ENCODE measurements at regions not wholly inside any gene's neighbourhood (a gene's known extent, or its start where the extent isn't known, plus 50 kb on each side); places are given as distances from the start of the nearest gene placed in this dataset.

DNA sequence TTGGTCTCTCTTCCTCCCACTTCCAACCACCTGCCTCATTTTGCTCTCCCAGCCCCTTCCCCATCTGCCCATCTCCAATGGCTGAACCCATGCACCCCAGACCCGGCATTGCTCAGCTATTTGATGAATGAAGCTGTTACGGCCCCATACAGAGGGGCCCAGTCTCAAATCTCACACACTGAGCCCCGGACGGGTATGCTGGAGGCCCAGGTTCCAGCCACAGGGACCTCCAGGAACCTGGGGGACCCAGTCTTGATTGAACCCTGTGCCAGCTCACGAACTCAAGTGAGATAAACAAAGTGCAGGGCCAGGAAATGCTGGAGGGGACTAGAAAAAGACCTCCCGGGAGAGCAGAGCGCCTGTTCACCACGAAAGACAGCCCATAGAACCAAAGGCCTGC lies 63.4 kb upstream of the TEX51 start:
- no peaks in the 10 kb centered on the region for H3K4me1 Mint-ChIP-seq (ENCODE audit: low read depth, unreplicated experiment)
- H3K4me3 Mint-ChIP-seq (ENCODE audit: low read depth, unreplicated experiment): no peak overlapping the region
- TF ChIP-seq, protein P1, sequence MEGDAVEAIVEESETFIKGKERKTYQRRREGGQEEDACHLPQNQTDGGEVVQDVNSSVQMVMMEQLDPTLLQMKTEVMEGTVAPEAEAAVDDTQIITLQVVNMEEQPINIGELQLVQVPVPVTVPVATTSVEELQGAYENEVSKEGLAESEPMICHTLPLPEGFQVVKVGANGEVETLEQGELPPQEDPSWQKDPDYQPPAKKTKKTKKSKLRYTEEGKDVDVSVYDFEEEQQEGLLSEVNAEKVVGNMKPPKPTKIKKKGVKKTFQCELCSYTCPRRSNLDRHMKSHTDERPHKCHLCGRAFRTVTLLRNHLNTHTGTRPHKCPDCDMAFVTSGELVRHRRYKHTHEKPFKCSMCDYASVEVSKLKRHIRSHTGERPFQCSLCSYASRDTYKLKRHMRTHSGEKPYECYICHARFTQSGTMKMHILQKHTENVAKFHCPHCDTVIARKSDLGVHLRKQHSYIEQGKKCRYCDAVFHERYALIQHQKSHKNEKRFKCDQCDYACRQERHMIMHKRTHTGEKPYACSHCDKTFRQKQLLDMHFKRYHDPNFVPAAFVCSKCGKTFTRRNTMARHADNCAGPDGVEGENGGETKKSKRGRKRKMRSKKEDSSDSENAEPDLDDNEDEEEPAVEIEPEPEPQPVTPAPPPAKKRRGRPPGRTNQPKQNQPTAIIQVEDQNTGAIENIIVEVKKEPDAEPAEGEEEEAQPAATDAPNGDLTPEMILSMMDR (IDR thresholded peaks at IDR 0.05; ENCODE audit: unreplicated experiment): no peak

GRCh38 chr2:126835831-126836230 lies 62.9 kb upstream of the TEX51 start:
- CTCF ChIA-PET: no interaction called here
- H3K27me3 Mint-ChIP-seq (ENCODE audit: unreplicated experiment): peaks cover 23% of the 10 kb centered on the region

More for the DNA sequence above, 63.4 kb upstream of the TEX51 start:
- Mint-ChIP-seq H3K27ac (ENCODE audit: unreplicated experiment) (no peak overlapping the region), H3K9me3 (ENCODE audit: low read depth, unreplicated experiment) (peaks cover 3% of the 10 kb centered on the region), H3K36me3 (ENCODE audit: insufficient read depth, unreplicated experiment) (no peaks in the 10 kb centered on the region), H3K27me3 (ENCODE audit: unreplicated experiment) (peaks cover 18% of the 10 kb centered on the region)
- DNase-seq: no peak
- intact Hi-C loops (cut with micrococcal nuclease; ENCODE audit: unreplicated experiment): no loop called here
- BruUV-seq (replicated peaks): no TSS peak
- CTCF ChIA-PET: no interaction called here

DNA sequence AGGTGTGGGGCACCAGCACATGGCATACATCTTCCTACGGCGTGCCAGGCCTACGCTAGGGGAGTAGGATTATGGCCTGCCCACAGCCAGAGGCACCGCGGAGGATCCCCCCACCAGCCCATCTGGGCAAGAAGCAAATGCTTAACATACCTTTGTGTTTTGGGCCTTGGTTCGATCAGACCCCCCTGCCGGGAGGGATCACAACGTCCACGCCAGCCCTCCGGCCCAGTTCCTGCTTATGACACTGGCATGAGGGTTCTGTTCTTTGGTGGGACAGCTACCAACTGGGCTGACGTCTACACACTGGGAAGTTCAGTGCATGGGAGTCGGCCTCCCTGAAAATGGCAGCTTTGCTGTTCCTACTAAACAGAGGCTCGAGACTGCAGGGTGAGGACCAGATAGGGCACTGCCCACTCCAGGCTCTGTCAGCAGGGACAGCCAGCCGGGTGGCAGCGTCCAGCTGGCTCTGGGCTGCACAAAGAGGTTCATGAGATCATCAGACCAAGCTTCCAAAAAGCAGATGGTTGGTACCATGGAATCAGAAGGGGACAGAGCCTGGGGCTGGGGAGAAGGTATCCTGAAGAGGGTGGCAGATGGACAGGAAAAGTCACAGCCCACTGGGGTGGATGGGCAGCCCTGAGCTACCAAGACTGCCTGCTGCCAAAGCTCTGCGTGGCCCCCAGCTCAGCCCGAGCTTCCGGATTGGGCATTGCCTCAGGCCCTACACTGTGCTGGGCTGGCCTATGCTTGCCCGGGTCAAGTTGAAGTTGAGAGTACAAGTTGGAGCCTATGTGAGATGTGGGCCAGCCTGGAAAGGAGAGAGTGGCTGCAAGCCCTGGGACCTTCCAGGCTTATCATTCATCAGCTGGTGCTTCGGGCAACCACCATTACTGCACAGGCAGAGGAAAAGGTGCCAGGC lies 61.7 kb upstream of the TEX51 start:
- intact Hi-C loops (cut with micrococcal nuclease; ENCODE audit: unreplicated experiment): no loop called here
- H3K27ac Mint-ChIP-seq (ENCODE audit: unreplicated experiment): no peak overlapping the region
- H3K4me3 Mint-ChIP-seq (ENCODE audit: low read depth, unreplicated experiment): no peak overlapping the region
- DNase-seq: no peak
- peaks cover 3% of the 10 kb centered on the region for H3K9me3 Mint-ChIP-seq (ENCODE audit: low read depth, unreplicated experiment)
- no peaks in the 10 kb centered on the region for H3K36me3 Mint-ChIP-seq (ENCODE audit: insufficient read depth, unreplicated experiment)
- H3K27me3 Mint-ChIP-seq (ENCODE audit: unreplicated experiment): peaks cover 23% of the 10 kb centered on the region
- TF ChIP-seq, protein P1 (IDR thresholded peaks at IDR 0.05; ENCODE audit: unreplicated experiment): no peak
- no TSS peak for BruUV-seq (replicated peaks)
- no peaks in the 10 kb centered on the region for H3K4me1 Mint-ChIP-seq (ENCODE audit: low read depth, unreplicated experiment)
- CTCF ChIA-PET: interaction anchor here (0.6 kb wide), 1 partner anchor 15 kb away, joined by 3 read pairs; no protein-coding TSS in a partner anchor

More at GRCh38 chr2:126835831-126836230, 62.9 kb upstream of the TEX51 start:
- DNase-seq: no peak
- Mint-ChIP-seq H3K36me3 (ENCODE audit: insufficient read depth, unreplicated experiment) (no peaks in the 10 kb centered on the region), H3K4me1 (ENCODE audit: low read depth, unreplicated experiment) (no peaks in the 10 kb centered on the region), H3K4me3 (ENCODE audit: low read depth, unreplicated experiment) (no peak overlapping the region), H3K9me3 (ENCODE audit: low read depth, unreplicated experiment) (peaks cover 3% of the 10 kb centered on the region), H3K27ac (ENCODE audit: unreplicated experiment) (no peak overlapping the region)
- BruUV-seq (replicated peaks): no TSS peak
- TF ChIP-seq, protein P1 (IDR thresholded peaks at IDR 0.05; ENCODE audit: unreplicated experiment): no peak
- intact Hi-C loops (cut with micrococcal nuclease; ENCODE audit: unreplicated experiment): no loop called here

- no peaks in the 10 kb centered on the region for H3K36me3 Mint-ChIP-seq (ENCODE audit: insufficient read depth, unreplicated experiment)
- no peak for DNase-seq
- H3K4me3 Mint-ChIP-seq (ENCODE audit: low read depth, unreplicated experiment): no peak overlapping the region
- H3K4me1 Mint-ChIP-seq (ENCODE audit: low read depth, unreplicated experiment): no peaks in the 10 kb centered on the region
- no TSS peak for BruUV-seq (replicated peaks)
- no peak overlapping the region for H3K27ac Mint-ChIP-seq (ENCODE audit: unreplicated experiment)
- intact Hi-C loops (cut with micrococcal nuclease; ENCODE audit: unreplicated experiment): no loop called here
- CTCF ChIA-PET: interaction anchor here (0.6 kb wide), 1 partner anchor 14 kb away, joined by 3 read pairs; no protein-coding TSS in a partner anchor
- TF ChIP-seq, protein P1 (IDR thresholded peaks at IDR 0.05; ENCODE audit: unreplicated experiment): no peak
- peaks cover 3% of the 10 kb centered on the region for H3K9me3 Mint-ChIP-seq (ENCODE audit: low read depth, unreplicated experiment)
- H3K27me3 Mint-ChIP-seq (ENCODE audit: unreplicated experiment): peaks cover 23% of the 10 kb centered on the region
These were observed 60.5 kb upstream of the TEX51 start for GRCh38 chr2:126837966-126838715.
